IMR-90 (cell line): ENCODE measurements at regions not wholly inside any gene's neighbourhood (a gene's known extent, or its start where the extent isn't known, plus 50 kb on each side); places are given as distances from the start of the nearest gene placed in this dataset.

ENCODE experiments used
- ATAC-seq: fragments of 200-7000 bp; cut with Tn5 transposase; 2 replicates; pipeline ENCODE4 v1.9.1; 2020; ENCODE audit warnings: low read depth, mild to moderate bottlenecking, moderate library complexity
- BruUV-seq: library from RNA; stranded (reverse); fragments of 400-500 nt; replicated peaks from 2 replicates; lab custom pipeline; 2021; lab: Mats Ljungman, UMichigan
- CTCF ChIA-PET: fragments of 300-600 bp; formaldehyde crosslinking; extraction: SDS; loops from one replicate; lab custom pipeline; 2021; ENCODE audit warnings: antibody characterized with exemption; lab: Yijun Ruan, JAX
- POLR2A ChIA-PET: fragments of 300-600 bp; sonication (Branson Sonifier 250); formaldehyde crosslinking; loops from one replicate; lab custom pipeline; 2022; ENCODE audit warnings: antibody characterized with exemption; ENCODE audit not compliant: unreplicated experiment; lab: Charles Lee
- DNase-seq: peaks from one replicate; pipeline ENCODE4 v3.0.0; 2013
- H2AFZ ChIP-seq: replicated peaks from 2 replicates; pipeline ENCODE3; 2013; ENCODE audit warnings: low read length, mild to moderate bottlenecking; ENCODE audit not compliant: poor library complexity
- H2AK5ac ChIP-seq: 2 replicates; pipeline ENCODE4 v1.6.1; 2013; ENCODE audit warnings: low read depth, low read length, inconsistent platforms
- H2AK9ac ChIP-seq: replicated peaks from 2 replicates; pipeline ENCODE3; 2013; ENCODE audit warnings: mild to moderate bottlenecking, low read depth, low read length, moderate library complexity; ENCODE audit not compliant: poor library complexity
- H2BK120ac ChIP-seq: 2 replicates; pipeline ENCODE4 v1.6.1; 2013; ENCODE audit warnings: low read depth, low read length, inconsistent platforms
- H2BK15ac ChIP-seq: 3 replicates; pipeline ENCODE4 v1.6.1; 2013; ENCODE audit warnings: low read depth, low read length, inconsistent platforms
- H2BK20ac ChIP-seq: 2 replicates; pipeline ENCODE4 v1.6.1; 2013; ENCODE audit warnings: low read depth, mild to moderate bottlenecking, inconsistent platforms, low read length, moderate library complexity
- H2BK5ac ChIP-seq: 2 replicates; pipeline ENCODE4 v1.6.1; 2013; ENCODE audit warnings: mild to moderate bottlenecking, low read depth, low read length, inconsistent platforms; ENCODE audit not compliant: poor library complexity, severe bottlenecking
- H3K14ac ChIP-seq: replicated peaks from 2 replicates; pipeline ENCODE4 v1.6.1; 2013; ENCODE audit warnings: low read depth, low read length, inconsistent platforms
- H3K18ac ChIP-seq: 2 replicates; pipeline ENCODE4 v1.6.1; 2013; ENCODE audit warnings: low read depth, low read length, control low read depth
- H3K23ac ChIP-seq: 2 replicates; pipeline ENCODE4 v1.6.1; 2013; ENCODE audit warnings: low read depth, low read length, inconsistent platforms
- H3K27ac ChIP-seq: 2 replicates; pipeline ENCODE4 v1.5.1; 2013; ENCODE audit warnings: mild to moderate bottlenecking, control low read depth, low read length; ENCODE audit not compliant: insufficient read depth
- H3K27me3 ChIP-seq: 2 replicates; pipeline ENCODE4 v1.6.1; 2013; ENCODE audit warnings: low read length; ENCODE audit not compliant: control insufficient read depth, insufficient read depth
- H3K36me3 ChIP-seq: 2 replicates; pipeline ENCODE4 v1.6.1; 2013; ENCODE audit warnings: low read length, mixed read lengths; ENCODE audit not compliant: control insufficient read depth, insufficient read depth
- H3K4ac ChIP-seq: 2 replicates; pipeline ENCODE4 v1.6.1; 2013; ENCODE audit warnings: low read depth, low read length, inconsistent platforms
- H3K4me1 ChIP-seq: 2 replicates; pipeline ENCODE4 v1.6.1; 2013; ENCODE audit warnings: low read length, mixed read lengths; ENCODE audit not compliant: control insufficient read depth, insufficient read depth
- H3K4me2 ChIP-seq: 2 replicates; pipeline ENCODE4 v1.6.1; 2013; ENCODE audit warnings: low read depth, mild to moderate bottlenecking, control low read depth, low read length, moderate library complexity
- H3K4me3 ChIP-seq: 2 replicates; pipeline ENCODE4 v1.5.1; 2013; ENCODE audit warnings: low read depth, mild to moderate bottlenecking, control low read depth, low read length, moderate library complexity; ENCODE audit not compliant: insufficient read depth
- H3K56ac ChIP-seq: 2 replicates; pipeline ENCODE4 v1.6.1; 2013; ENCODE audit warnings: low read length, inconsistent platforms; ENCODE audit not compliant: insufficient read depth; ENCODE audit errors: extremely low read depth
- H3K79me1 ChIP-seq, 2 experiments: 2 replicates each; pipeline ENCODE4 v1.6.1; 2013; ENCODE audit warnings: low read length in 2 of 2, inconsistent platforms in 1 of 2, low read depth in 1 of 2
- H3K9ac ChIP-seq: 2 replicates; pipeline ENCODE4 v1.6.1; 2013; ENCODE audit warnings: low read depth, low read length, control low read depth
- H3K9me1 ChIP-seq: 2 replicates; pipeline ENCODE4 v1.6.1; 2013; ENCODE audit warnings: low read length, inconsistent platforms; ENCODE audit not compliant: insufficient read depth
- H3K9me3 ChIP-seq: 2 replicates; pipeline ENCODE4 v1.6.1; 2013; ENCODE audit warnings: low read length; ENCODE audit not compliant: control insufficient read depth, insufficient read depth
- H4K20me1 ChIP-seq: 2 replicates; pipeline ENCODE4 v1.6.1; 2013; ENCODE audit warnings: low read length, inconsistent platforms; ENCODE audit not compliant: insufficient read depth
- H4K5ac ChIP-seq: 2 replicates; pipeline ENCODE4 v1.6.1; 2013; ENCODE audit warnings: mild to moderate bottlenecking, low read depth, low read length, control low read depth
- H4K8ac ChIP-seq, 2 experiments: 2 replicates each; pipeline ENCODE4 v1.6.1; 2013; ENCODE audit warnings: low read depth in 2 of 2, low read length in 2 of 2, control low read depth in 1 of 2, inconsistent platforms in 1 of 2
- H4K91ac ChIP-seq: 2 replicates; pipeline ENCODE4 v1.6.1; 2013; ENCODE audit warnings: low read depth, low read length, inconsistent platforms; ENCODE audit not compliant: insufficient read depth
- BHLHE40 ChIP-seq: fragments of 150-350 bp; IDR thresholded peaks from 2 replicates; pipeline ENCODE4 v1.6.1; 2016; ENCODE audit warnings: mild to moderate bottlenecking, low read depth, low read length
- CEBPB ChIP-seq: IDR thresholded peaks from 2 replicates; pipeline ENCODE4 v1.6.1; 2012; ENCODE audit warnings: low read depth, low read length, improper control_type of control experiment
- CHD1 ChIP-seq: IDR thresholded peaks from 2 replicates; pipeline ENCODE4 v1.6.1; 2012; ENCODE audit warnings: low read depth, low read length, improper control_type of control experiment
- CTCF ChIP-seq: conservative IDR thresholded peaks from 2 replicates; pipeline ENCODE4 v1.5.1; 2012; ENCODE audit warnings: mild to moderate bottlenecking, low read depth, low read length, improper control_type of control experiment
- FOS ChIP-seq: fragments of 150-350 bp; IDR thresholded peaks from 2 replicates; pipeline ENCODE4 v1.6.1; 2016; ENCODE audit warnings: low read depth, low read length
- MAFK ChIP-seq: IDR thresholded peaks from 2 replicates; pipeline ENCODE4 v1.6.1; 2012; ENCODE audit warnings: low read depth, low read length, improper control_type of control experiment
- MAZ ChIP-seq: IDR thresholded peaks from 2 replicates; pipeline ENCODE4 v1.6.1; 2012; ENCODE audit warnings: low read depth, mild to moderate bottlenecking, low read length, improper control_type of control experiment, moderate library complexity, borderline replicate concordance
- MXI1 ChIP-seq: IDR thresholded peaks from 2 replicates; pipeline ENCODE4 v1.6.1; 2012; ENCODE audit warnings: low read depth, mild to moderate bottlenecking, low read length, moderate library complexity, borderline replicate concordance
- NFE2L2 ChIP-seq: fragments of 150-350 bp; IDR thresholded peaks from 2 replicates; pipeline ENCODE4 v1.6.1; 2016; ENCODE audit warnings: low read depth, mild to moderate bottlenecking, low read length
- POLR2A ChIP-seq: IDR thresholded peaks from 2 replicates; pipeline ENCODE4 v1.6.1; 2012; ENCODE audit warnings: mild to moderate bottlenecking, low read depth, low read length
- RAD21 ChIP-seq: IDR thresholded peaks from 2 replicates; pipeline ENCODE4 v1.6.1; 2012; ENCODE audit warnings: low read length, improper control_type of control experiment
- RCOR1 ChIP-seq: IDR thresholded peaks from 2 replicates; pipeline ENCODE4 v1.6.1; 2012; ENCODE audit warnings: mild to moderate bottlenecking, low read length, improper control_type of control experiment; ENCODE audit not compliant: insufficient replicate concordance
- RFX5 ChIP-seq: IDR thresholded peaks from 2 replicates; pipeline ENCODE4 v1.8.0; 2012; ENCODE audit warnings: low read depth, mild to moderate bottlenecking, low read length, moderate library complexity
- USF2 ChIP-seq: fragments of 150-350 bp; IDR thresholded peaks from 2 replicates; pipeline ENCODE4 v1.6.1; 2017; ENCODE audit warnings: mild to moderate bottlenecking, antibody characterized with exemption, low read length, low read depth
- WGBS, 2 experiments: methylation state at CpG; one replicate each; pipeline versions ENCODE4 v1.1.5 to v1.1.7; 2013; ENCODE audit warnings: missing lambda C conversion rate in 2 of 2; ENCODE audit not compliant: insufficient read length in 1 of 2; ENCODE audit errors: extremely low coverage in 2 of 2; 5-methylcytosine and 5-hydroxymethylcytosine counted together
- dilution Hi-C: fragments of 300-500 bp; cut with HindIII; formaldehyde crosslinking; loops from one replicate; pipeline ENCODE4 v1.14.3; 2018; ENCODE audit warnings: low sequenced_read_pairs; ENCODE audit not compliant: unreplicated experiment
- in situ Hi-C: fragments of 300-500 bp; cut with MboI; formaldehyde crosslinking; loops from 3 replicates; pipeline ENCODE4 v1.14.3; 2019; ENCODE audit warnings: low sequenced_read_pairs, inconsistent platforms, mixed read lengths
- intact Hi-C: fragments of 100-400 bp; cut with micrococcal nuclease; formaldehyde crosslinking; loops from 2 replicates; pipeline ENCODE4 v1.10.0; 2022

GRCh38 chr2:437756-438393 is 150.0 kb upstream of the ALKAL2 start:
- no peak for ATAC-seq

More at GRCh38 chr2:437756-438393, 150.0 kb upstream of the ALKAL2 start:
- in situ Hi-C loops, result no loop called here
- CTCF ChIA-PET, result no interaction called here
- H3K23ac ChIP-seq, result no peak overlapping the region
- 34% methylated on average over 4 of the region's 15 CpGs; no CpG with 5 or more reads in 1 of the 2 experiments for WGBS, 2 experiments
- H3K56ac ChIP-seq, result no peak overlapping the region
- H3K79me1 ChIP-seq, result no peaks in the 10 kb centered on the region
- POLR2A ChIA-PET, result no interaction called here
- BruUV-seq, result no TSS peak
- H3K4me1 ChIP-seq, result no peaks in the 10 kb centered on the region
- H2AFZ ChIP-seq, result no peak overlapping the region
- no peaks in the 10 kb centered on the region for H3K9me1 ChIP-seq
- H3K27ac ChIP-seq, result no peak overlapping the region
- no peak overlapping the region for H3K18ac ChIP-seq
- no peak overlapping the region for H4K5ac ChIP-seq
- no peak for DNase-seq
- H3K27me3 ChIP-seq, result no peaks in the 10 kb centered on the region
- H3K4me2 ChIP-seq, result no peak overlapping the region
- H3K36me3 ChIP-seq, result no peaks in the 10 kb centered on the region
- H2AK9ac ChIP-seq, result no peak overlapping the region
- dilution Hi-C loops, result no loop called here
- H2AK5ac ChIP-seq, result no peak overlapping the region
- H2BK20ac ChIP-seq, result no peak overlapping the region
- no peak overlapping the region for H2BK5ac ChIP-seq
- intact Hi-C loops, result no loop called here
- H3K9me3 ChIP-seq, result peaks cover 44% of the 10 kb centered on the region
- H2BK15ac ChIP-seq, result no peak overlapping the region
- TF ChIP-seq CTCF (no peak), RFX5 (no peak), RAD21 (no peak), RCOR1 (no peak), POLR2A (no peak), CEBPB (no peak), CHD1 (no peak), FOS (no peak), MAFK (no peak), MAZ (no peak), USF2 (no peak), BHLHE40 (no peak), MXI1 (no peak), NFE2L2 (no peak)
- H3K9ac ChIP-seq, result no peak overlapping the region
- H4K20me1 ChIP-seq, result no peaks in the 10 kb centered on the region
- no peak overlapping the region for H3K14ac ChIP-seq
- H4K8ac ChIP-seq, result no peak overlapping the region
- H4K91ac ChIP-seq, result no peak overlapping the region
- no peak overlapping the region for H3K4ac ChIP-seq
- no peak overlapping the region for H2BK120ac ChIP-seq
- no peak overlapping the region for H3K4me3 ChIP-seq
